A549 (cell line): ENCODE measurements at regions not wholly inside any gene's neighbourhood (a gene's known extent, or its start where the extent isn't known, plus 50 kb on each side); places are given as distances from the start of the nearest gene placed in this dataset.
A peak's percentile ranks its signal among the peaks of the same experiment; 100 is the strongest.

ENCODE experiments used
- ATAC-seq, 2 experiments: fragments of 200-7000 bp in 1 of 2; fragments of >200 bp in 1 of 2; cut with Nextera tagmentation in 1 of 2; cut with Tn5 transposase in 1 of 2; 3 replicates each; pipeline versions ENCODE4 v1.8.0 to v1.9.1; 2018 to 2020; ENCODE audit warnings: mild to moderate bottlenecking in 1 of 2, moderate library complexity in 1 of 2
- CTCF ChIA-PET: fragments of 300-600 bp; sonication (Branson Sonifier 250); formaldehyde crosslinking; extraction: SDS; loops from one replicate; lab custom pipeline; 2021; ENCODE audit warnings: antibody characterized with exemption, inconsistent platforms; lab: Yijun Ruan, JAX
- POLR2A ChIA-PET: fragments of 350-600 bp; formaldehyde crosslinking; extraction: SDS; loops from one replicate; lab custom pipeline; 2021; ENCODE audit warnings: antibody characterized with exemption, inconsistent platforms; lab: Yijun Ruan, JAX
- DNase-seq, 2 experiments: peaks; one replicate each; pipeline versions ENCODE4 v3.0.0 to v3.0.0-alpha.2; 2011 to 2016; ENCODE audit warnings: low read depth in 1 of 2, low spot score in 1 of 2
- FAIRE-seq: peaks from 2 replicates; lab custom pipeline; 2011; peaks lifted over from hg19 to GRCh38; lab: Jason Lieb, UNC
- H3K27ac ChIP-seq, 2 experiments: fragments of >200 bp; sonication (Bioruptor Twin); formaldehyde crosslinking; 3 replicates each; pipeline ENCODE4 v1.5.1; 2016 to 2017
- H3K4me1 ChIP-seq: fragments of >200 bp; sonication (Bioruptor Twin); formaldehyde crosslinking; 3 replicates; pipeline ENCODE4 v1.6.1; 2016
- H3K4me2 ChIP-seq: fragments of >200 bp; sonication (Bioruptor Twin); formaldehyde crosslinking; 3 replicates; pipeline ENCODE4 v1.6.1; 2016
- H3K4me3 ChIP-seq: fragments of >200 bp; sonication (Bioruptor Twin); formaldehyde crosslinking; 3 replicates; pipeline ENCODE4 v1.5.1; 2016
- H3K9me3 ChIP-seq: fragments of >200 bp; sonication (Bioruptor Twin); formaldehyde crosslinking; 3 replicates; pipeline ENCODE4 v1.6.1; 2016
- CBX8 ChIP-seq: fragments of 200-600 bp; sonication (generic); IDR thresholded peaks from 2 replicates; pipeline ENCODE4 v1.6.1; 2016
- CHD2 ChIP-seq: fragments of 150-350 bp; IDR thresholded peaks from 2 replicates; pipeline ENCODE4 v1.6.1; 2014; ENCODE audit warnings: low read length; ENCODE audit not compliant: partially characterized antibody
- EHF ChIP-seq: fragments of 250-450 bp; sonication (Bioruptor Pico); IDR thresholded peaks from 2 replicates; pipeline ENCODE4 v1.5.0; 2020; ENCODE audit warnings: mild to moderate bottlenecking
- FOSL2 ChIP-seq, 2 experiments: fragments of 450-650 bp in 1 of 2; fragments of >200 bp in 1 of 2; sonication (Bioruptor Twin) in 1 of 2; formaldehyde crosslinking; IDR thresholded peaks; 2 replicates each; pipeline versions ENCODE4 v1.5.0 to v1.6.1; 2016 to 2020; ENCODE audit warnings: mild to moderate bottlenecking in 1 of 2, moderate library complexity in 1 of 2
- GATA3 ChIP-seq: IDR thresholded peaks from 2 replicates; pipeline ENCODE4 v1.6.1; 2012; ENCODE audit warnings: borderline replicate concordance
- HDAC2 ChIP-seq: fragments of 200-600 bp; sonication (generic); IDR thresholded peaks from 2 replicates; pipeline ENCODE4 v1.6.1; 2016
- HEYL ChIP-seq: fragments of 250-450 bp; sonication (Bioruptor Pico); IDR thresholded peaks from 2 replicates; pipeline ENCODE4 v1.8.0; 2021; ENCODE audit warnings: mild to moderate bottlenecking, moderate library complexity
- HOXB13 ChIP-seq: fragments of 250-450 bp; sonication (Bioruptor Pico); IDR thresholded peaks from 2 replicates; pipeline ENCODE4 v1.5.0; 2020; ENCODE audit warnings: low read depth, mild to moderate bottlenecking, moderate library complexity
- HOXB5 ChIP-seq: fragments of 250-450 bp; sonication (Bioruptor Pico); IDR thresholded peaks from 2 replicates; pipeline ENCODE4 v1.5.0; 2020; ENCODE audit warnings: mild to moderate bottlenecking, moderate library complexity
- JUNB ChIP-seq: fragments of >200 bp; sonication (Bioruptor Twin); formaldehyde crosslinking; IDR thresholded peaks from 2 replicates; pipeline ENCODE4 v1.6.1; 2016
- NPAS2 ChIP-seq: fragments of 250-450 bp; sonication (Bioruptor Pico); IDR thresholded peaks from 2 replicates; pipeline ENCODE4 v1.8.0; 2022; ENCODE audit warnings: mild to moderate bottlenecking, moderate library complexity, borderline replicate concordance
- PHF8 ChIP-seq: fragments of 200-600 bp; sonication (generic); IDR thresholded peaks from 2 replicates; pipeline ENCODE4 v1.6.1; 2016; ENCODE audit warnings: low read depth, mild to moderate bottlenecking, antibody characterized with exemption, moderate library complexity, borderline replicate concordance
- RAD21 ChIP-seq, 2 experiments: fragments of >200 bp in 1 of 2; sonication (Bioruptor Twin) in 1 of 2; formaldehyde crosslinking in 1 of 2; IDR thresholded peaks in 1 of 2; conservative IDR thresholded peaks in 1 of 2; 2 replicates in 1 of 2; 3 replicates in 1 of 2; pipeline ENCODE4 v1.6.1; 2012 to 2018; ENCODE audit warnings: inconsistent platforms in 1 of 2
- RARB ChIP-seq: fragments of 250-450 bp; sonication (Bioruptor Pico); IDR thresholded peaks from 2 replicates; pipeline ENCODE4 v1.8.0; 2021; ENCODE audit warnings: mild to moderate bottlenecking, moderate library complexity
- RCOR1 ChIP-seq: fragments of 150-350 bp; IDR thresholded peaks from 2 replicates; pipeline ENCODE4 v1.6.1; 2014; ENCODE audit warnings: antibody characterized with exemption, low read length, low read depth
- SMC3 ChIP-seq: fragments of >200 bp; sonication (Bioruptor Twin); formaldehyde crosslinking; IDR thresholded peaks from 3 replicates; pipeline ENCODE4 v1.6.1; 2018; ENCODE audit warnings: inconsistent platforms
- SREBF2 ChIP-seq: fragments of 450-650 bp; IDR thresholded peaks from 2 replicates; pipeline ENCODE4 v1.6.1; 2014; ENCODE audit warnings: mild to moderate bottlenecking, moderate library complexity
- TFCP2L1 ChIP-seq: fragments of 250-450 bp; sonication (Bioruptor Pico); IDR thresholded peaks from 2 replicates; pipeline ENCODE4 v1.5.0; 2021; ENCODE audit warnings: mild to moderate bottlenecking
- ZC3H11A ChIP-seq: fragments of 450-650 bp; IDR thresholded peaks from 2 replicates; pipeline ENCODE4 v1.6.1; 2014; ENCODE audit warnings: antibody characterized with exemption, mild to moderate bottlenecking
- WGBS: methylation state at CpG from one replicate; pipeline ENCODE4 v1.1.6; 2017; ENCODE audit errors: missing lambda C conversion rate; 5-methylcytosine and 5-hydroxymethylcytosine counted together
- TF ChIP-seq, protein P1 (sequence below): fragments of 450-650 bp; IDR thresholded peaks from 2 replicates; pipeline ENCODE4 v1.6.1; 2014; ENCODE audit warnings: antibody characterized with exemption
- TF ChIP-seq, protein P2 (sequence below): fragments of >200 bp; sonication (Bioruptor Twin); formaldehyde crosslinking; IDR thresholded peaks from 3 replicates; pipeline ENCODE4 v1.5.1; 2016
- TF ChIP-seq, protein P3 (sequence below): IDR thresholded peaks from 2 replicates; pipeline ENCODE4 v1.6.1; 2012
- TF ChIP-seq, protein P4 (sequence below): fragments of 250-450 bp; sonication (Bioruptor Pico); IDR thresholded peaks from 2 replicates; pipeline ENCODE4 v1.5.0; 2020; ENCODE audit warnings: low read depth, mild to moderate bottlenecking, moderate library complexity

DNA sequence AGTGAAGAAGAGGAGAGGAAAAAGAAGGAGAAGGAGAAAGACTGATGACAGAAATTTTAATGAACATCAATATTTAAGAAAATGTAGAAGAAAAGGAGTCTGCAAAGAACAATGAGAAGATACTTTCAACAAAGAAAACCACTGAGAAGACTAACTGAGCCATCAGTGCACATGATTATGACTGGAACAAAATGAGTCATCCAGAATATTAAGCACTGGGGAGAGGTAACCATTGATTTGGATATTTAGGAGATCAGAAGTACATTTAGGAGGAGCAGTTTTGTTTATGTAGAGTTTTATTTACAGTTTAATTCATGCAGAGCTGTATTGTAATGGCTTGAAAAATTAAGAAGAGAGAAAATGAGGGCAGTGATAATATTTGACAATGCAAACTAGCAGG lies 159.1 kb downstream of the C12orf50 start:
- no peaks in the 10 kb centered on the region for H3K9me3 ChIP-seq
- CTCF ChIA-PET = interaction anchor here (1.0 to 1.8 kb wide), 2 partner anchors 21 to 22 kb away, joined by 3 to 4 read pairs; no protein-coding TSS in a partner anchor

DNA sequence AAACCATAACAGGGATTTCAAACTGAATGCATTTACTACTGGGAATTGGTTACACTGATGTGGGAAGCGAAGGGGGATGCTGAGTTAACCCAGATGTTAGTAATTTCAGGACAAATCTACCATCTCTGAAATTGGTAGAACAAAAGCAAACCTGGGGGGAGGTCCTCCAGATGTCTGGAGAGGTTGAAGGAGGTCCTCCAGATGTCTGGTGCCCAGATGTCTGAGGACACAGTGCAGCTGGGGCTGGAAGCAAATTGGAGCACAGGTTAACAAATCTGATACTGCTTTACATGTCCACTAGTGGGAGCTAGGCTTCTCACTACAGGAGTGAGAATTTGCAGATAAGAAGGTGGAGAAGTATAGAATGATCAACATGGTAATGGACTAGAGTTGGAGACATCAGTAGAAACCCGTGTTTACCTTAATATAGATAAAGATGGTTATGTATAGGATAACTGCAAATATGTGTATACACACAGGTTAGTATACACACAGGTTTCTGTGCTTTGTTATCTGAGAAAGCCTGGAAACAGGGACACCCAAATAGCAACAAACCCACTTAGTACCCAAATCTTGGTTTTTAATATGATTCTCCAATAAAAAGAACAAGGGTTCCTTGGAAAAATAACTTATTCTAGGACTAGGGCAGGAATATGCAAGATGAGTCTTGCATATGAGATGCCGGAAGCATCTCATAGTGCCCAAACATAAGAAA lies 162.5 kb downstream of the C12orf50 start:
- TF ChIP-seq, protein P1, sequence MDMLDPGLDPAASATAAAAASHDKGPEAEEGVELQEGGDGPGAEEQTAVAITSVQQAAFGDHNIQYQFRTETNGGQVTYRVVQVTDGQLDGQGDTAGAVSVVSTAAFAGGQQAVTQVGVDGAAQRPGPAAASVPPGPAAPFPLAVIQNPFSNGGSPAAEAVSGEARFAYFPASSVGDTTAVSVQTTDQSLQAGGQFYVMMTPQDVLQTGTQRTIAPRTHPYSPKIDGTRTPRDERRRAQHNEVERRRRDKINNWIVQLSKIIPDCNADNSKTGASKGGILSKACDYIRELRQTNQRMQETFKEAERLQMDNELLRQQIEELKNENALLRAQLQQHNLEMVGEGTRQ = no peak
- TF ChIP-seq RAD21 (conservative IDR thresholded peaks at IDR 0.05 in 1 of 2, IDR thresholded peaks at IDR 0.05 in 1 of 2) (peak in 1 of 2 experiments; percentile 46; a peak in 2 of 5 replicates), HOXB5 (CRISPR knock-in tag) (no peak)
- TF ChIP-seq, protein P2, sequence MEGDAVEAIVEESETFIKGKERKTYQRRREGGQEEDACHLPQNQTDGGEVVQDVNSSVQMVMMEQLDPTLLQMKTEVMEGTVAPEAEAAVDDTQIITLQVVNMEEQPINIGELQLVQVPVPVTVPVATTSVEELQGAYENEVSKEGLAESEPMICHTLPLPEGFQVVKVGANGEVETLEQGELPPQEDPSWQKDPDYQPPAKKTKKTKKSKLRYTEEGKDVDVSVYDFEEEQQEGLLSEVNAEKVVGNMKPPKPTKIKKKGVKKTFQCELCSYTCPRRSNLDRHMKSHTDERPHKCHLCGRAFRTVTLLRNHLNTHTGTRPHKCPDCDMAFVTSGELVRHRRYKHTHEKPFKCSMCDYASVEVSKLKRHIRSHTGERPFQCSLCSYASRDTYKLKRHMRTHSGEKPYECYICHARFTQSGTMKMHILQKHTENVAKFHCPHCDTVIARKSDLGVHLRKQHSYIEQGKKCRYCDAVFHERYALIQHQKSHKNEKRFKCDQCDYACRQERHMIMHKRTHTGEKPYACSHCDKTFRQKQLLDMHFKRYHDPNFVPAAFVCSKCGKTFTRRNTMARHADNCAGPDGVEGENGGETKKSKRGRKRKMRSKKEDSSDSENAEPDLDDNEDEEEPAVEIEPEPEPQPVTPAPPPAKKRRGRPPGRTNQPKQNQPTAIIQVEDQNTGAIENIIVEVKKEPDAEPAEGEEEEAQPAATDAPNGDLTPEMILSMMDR = peak; percentile 35
- TF ChIP-seq, protein P3, sequence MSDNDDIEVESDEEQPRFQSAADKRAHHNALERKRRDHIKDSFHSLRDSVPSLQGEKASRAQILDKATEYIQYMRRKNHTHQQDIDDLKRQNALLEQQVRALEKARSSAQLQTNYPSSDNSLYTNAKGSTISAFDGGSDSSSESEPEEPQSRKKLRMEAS = no peak
- 64% methylated on average over 3 of the region's 3 CpGs for WGBS
- H3K4me2 ChIP-seq = no peak overlapping the region
- H3K9me3 ChIP-seq = no peaks in the 10 kb centered on the region
- ChIA-PET CTCF (interaction anchor here (0.6 kb wide), 1 partner anchor 18 kb away, joined by 3 read pairs; no protein-coding TSS in a partner anchor), POLR2A (no interaction called here)
- H3K27ac ChIP-seq = no peak overlapping the region
- FAIRE-seq = no peak
- DNase-seq = peak in 1 of 2 experiments; percentile 34
- H3K4me1 ChIP-seq = peaks cover 8% of the 10 kb centered on the region; the same call in 1 of the 3 replicates
- peak in 1 of 2 experiments; percentile 74; a peak in 3 of 6 replicates for ATAC-seq
- no peak overlapping the region for H3K4me3 ChIP-seq

More for the DNA sequence above, 159.1 kb downstream of the C12orf50 start:
- ATAC-seq (no peak), FAIRE-seq (no peak), DNase-seq (no peak)
- Histone ChIP-seq H3K4me3 (no peak overlapping the region), H3K4me1 (peaks cover 8% of the 10 kb centered on the region; the same call in 1 of the 3 replicates), H3K27ac (no peak overlapping the region), H3K4me2 (0 out of 3 replicates have a peak overlapping the region, but pooled peaks have one; percentile 7)
- POLR2A ChIA-PET = no interaction called here
- no peak for TF ChIP-seq HOXB5 (CRISPR knock-in tag)
- TF ChIP-seq FOSL2 (IDR thresholded peaks at IDR 0.05) = 0 out of 2 replicates have a peak, but pooled peaks have one; percentile 19
- peak; percentile 51 for TF ChIP-seq FOSL2 (CRISPR knock-in tag; IDR thresholded peaks at IDR 0.05)
- no peak for TF ChIP-seq RAD21 (conservative IDR thresholded peaks at IDR 0.05 in 1 of 2, IDR thresholded peaks at IDR 0.05 in 1 of 2)
- TF ChIP-seq JUNB = peak; percentile 27; the same call in 1 of the 2 replicates
- no peak for TF ChIP-seq HOXB13 (CRISPR knock-in tag)

DNA sequence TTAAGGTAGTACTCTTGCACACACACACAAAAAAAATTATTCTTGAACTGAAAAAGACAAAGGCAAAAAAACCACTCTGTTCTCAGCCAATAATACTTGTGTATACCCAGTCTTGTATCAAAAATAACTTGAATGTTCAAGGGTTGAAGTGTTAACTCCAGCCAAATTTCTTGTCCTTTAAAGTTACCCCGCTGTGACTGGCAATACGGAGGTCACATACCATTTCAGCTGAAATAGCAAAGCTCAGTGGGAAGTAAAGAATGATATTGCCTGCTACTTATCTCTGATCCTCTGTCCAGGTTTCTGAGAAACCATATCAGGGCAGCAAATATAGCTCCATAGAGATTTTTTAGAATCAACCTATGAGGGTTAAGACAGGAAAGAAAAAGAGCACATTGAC lies 167.4 kb downstream of the C12orf50 start:
- 85% methylated on average over 2 of the region's 2 CpGs for WGBS
- CTCF ChIA-PET = interaction anchor here (2.1 kb wide), 1 partner anchor 13 kb away, joined by 5 read pairs; no protein-coding TSS in a partner anchor
- TF ChIP-seq SMC3 = no peak
- TF ChIP-seq GATA3 = no peak
- no peak for TF ChIP-seq HOXB5 (CRISPR knock-in tag)
- no peak for TF ChIP-seq ZC3H11A
- no peak for TF ChIP-seq HEYL (CRISPR knock-in tag)
- TF ChIP-seq HDAC2 = no peak
- no peak for TF ChIP-seq SREBF2
- no peak for TF ChIP-seq NPAS2
- no peak for TF ChIP-seq CHD2
- TF ChIP-seq PHF8 = no peak
- TF ChIP-seq RARB (CRISPR knock-in tag) = no peak
- TF ChIP-seq, protein P4, sequence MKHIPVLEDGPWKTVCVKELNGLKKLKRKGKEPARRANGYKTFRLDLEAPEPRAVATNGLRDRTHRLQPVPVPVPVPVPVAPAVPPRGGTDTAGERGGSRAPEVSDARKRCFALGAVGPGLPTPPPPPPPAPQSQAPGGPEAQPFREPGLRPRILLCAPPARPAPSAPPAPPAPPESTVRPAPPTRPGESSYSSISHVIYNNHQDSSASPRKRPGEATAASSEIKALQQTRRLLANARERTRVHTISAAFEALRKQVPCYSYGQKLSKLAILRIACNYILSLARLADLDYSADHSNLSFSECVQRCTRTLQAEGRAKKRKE = no peak
- TF ChIP-seq CBX8 = no peak
- no peak for TF ChIP-seq RCOR1
- no peak for TF ChIP-seq EHF (CRISPR knock-in tag)
- no peak for TF ChIP-seq TFCP2L1

More for the DNA sequence above, 167.4 kb downstream of the C12orf50 start:
- no peaks in the 10 kb centered on the region for H3K9me3 ChIP-seq
- H3K27ac ChIP-seq = no peak overlapping the region
- FAIRE-seq (no peak), DNase-seq (no peak), ATAC-seq (no peak)
- no peak overlapping the region for H3K4me3 ChIP-seq
- no peaks in the 10 kb centered on the region for H3K4me1 ChIP-seq
- H3K4me2 ChIP-seq = no peak overlapping the region
- POLR2A ChIA-PET = no interaction called here
